Cardiac muscle cell (in vitro differentiated cells and primary cell): ENCODE measurements at regions not wholly inside any gene's neighbourhood (a gene's known extent, or its start where the extent isn't known, plus 50 kb on each side); places are given as distances from the start of the nearest gene placed in this dataset.

Experiments
- DNase-seq, 2 donors: peaks; one replicate each; pipeline versions ENCODE4 v3.0.0 to v3.0.0-alpha.2; 2010 to 2017; ENCODE audit warnings: low read depth in 1 of 2, low spot score in 1 of 2
- H3K27ac ChIP-seq: fragments of 200-600 bp; sonication (generic); 2 replicates; pipeline ENCODE4 v1.5.1; 2016
- H3K27me3 ChIP-seq: fragments of 200-600 bp; sonication (generic); 2 replicates; pipeline ENCODE4 v1.6.0; 2016; ENCODE audit warnings: control low read depth
- H3K36me3 ChIP-seq: fragments of 200-600 bp; sonication (generic); 2 replicates; pipeline ENCODE4 v1.5.1; 2016; ENCODE audit warnings: control low read depth
- H3K4me1 ChIP-seq: fragments of 200-600 bp; sonication (generic); 2 replicates; pipeline ENCODE4 v1.8.1; 2017; ENCODE audit warnings: low read depth, mild to moderate bottlenecking, mixed run types
- H3K4me3 ChIP-seq: fragments of 200-600 bp; sonication (generic); 2 replicates; pipeline ENCODE4 v1.5.1; 2016; ENCODE audit warnings: mild to moderate bottlenecking
- H3K9me3 ChIP-seq: fragments of 200-600 bp; sonication (generic); 2 replicates; pipeline ENCODE4 v1.5.1; 2017; ENCODE audit warnings: low read depth, mild to moderate bottlenecking, control low read depth
- CTCF ChIP-seq: IDR thresholded peaks from 2 replicates; pipeline ENCODE4 v1.5.1; 2012; ENCODE audit warnings: low read depth, mild to moderate bottlenecking, low read length

GRCh38 chrX:7714351-7714750 lies 128.6 kb upstream of the VCX start:
- no peak overlapping the region for H3K27ac ChIP-seq
- H3K27me3 ChIP-seq = no peaks in the 10 kb centered on the region
- H3K4me3 ChIP-seq = no peak overlapping the region
- H3K9me3 ChIP-seq = no peaks in the 10 kb centered on the region
- H3K4me1 ChIP-seq = peaks cover 3% of the 10 kb centered on the region
- no peak for TF ChIP-seq CTCF
- H3K36me3 ChIP-seq = no peaks in the 10 kb centered on the region
- no peak for DNase-seq

- Histone ChIP-seq H3K4me3 (no peak overlapping the region), H3K4me1 (peaks cover 3% of the 10 kb centered on the region), H3K9me3 (no peaks in the 10 kb centered on the region), H3K27me3 (no peaks in the 10 kb centered on the region), H3K36me3 (no peaks in the 10 kb centered on the region), H3K27ac (no peak overlapping the region)
- TF ChIP-seq CTCF = no peak
- no peak for DNase-seq
Observed at GRCh38 chrX:7711167-7711566, 131.8 kb upstream of the VCX start.

GRCh38 chrX:7709845-7710244 lies 133.1 kb upstream of the VCX start:
- no peak overlapping the region for H3K27ac ChIP-seq
- no peak for TF ChIP-seq CTCF
- no peaks in the 10 kb centered on the region for H3K27me3 ChIP-seq
- H3K4me3 ChIP-seq = no peak overlapping the region
- H3K36me3 ChIP-seq = no peaks in the 10 kb centered on the region
- peaks cover 3% of the 10 kb centered on the region for H3K4me1 ChIP-seq
- no peak for DNase-seq
- H3K9me3 ChIP-seq = no peaks in the 10 kb centered on the region

- no peaks in the 10 kb centered on the region for H3K9me3 ChIP-seq
- no peak overlapping the region for H3K27ac ChIP-seq
- no peak overlapping the region for H3K4me3 ChIP-seq
- H3K4me1 ChIP-seq = peaks cover 3% of the 10 kb centered on the region
- DNase-seq = no peak
- TF ChIP-seq CTCF = no peak
- H3K36me3 ChIP-seq = no peaks in the 10 kb centered on the region
- H3K27me3 ChIP-seq = no peaks in the 10 kb centered on the region
Observed at GRCh38 chrX:7706032-7706431, 136.9 kb upstream of the VCX start.

- H3K36me3 ChIP-seq = no peaks in the 10 kb centered on the region
Observed at GRCh38 chrX:7704205-7704604, 138.8 kb upstream of the VCX start.

More at GRCh38 chrX:7704205-7704604, 138.8 kb upstream of the VCX start:
- no peak for TF ChIP-seq CTCF
- Histone ChIP-seq H3K9me3 (no peaks in the 10 kb centered on the region), H3K4me3 (no peak overlapping the region), H3K27me3 (no peaks in the 10 kb centered on the region), H3K4me1 (no peaks in the 10 kb centered on the region), H3K27ac (no peak overlapping the region)
- no peak for DNase-seq
